ENCODE measurements at regions not wholly inside any gene's neighbourhood (a gene's known extent, or its start where the extent isn't known, plus 50 kb on each side); places are given as distances from the start of the nearest gene placed in this dataset.

- Histone ChIP-seq H3K36me3 (ENCODE audit: control insufficient read depth, insufficient read depth, low read length) (no peaks in the 10 kb centered on the region), H3K27me3 (replicated peaks; ENCODE audit: control insufficient read depth, insufficient read depth, low read length) (no peaks in the 10 kb centered on the region), H3K4me3 (replicated peaks; ENCODE audit: low read depth, low read length) (no peak overlapping the region)
- DNase-seq (ENCODE audit: extremely low read depth, insufficient read length), result no peak
- TF ChIP-seq CTCF (IDR thresholded peaks at IDR 0.05; ENCODE audit: insufficient read depth, low read length, poor library complexity, severe bottlenecking), result no peak
Observed at GRCh38 chr12:30378307-30378706, 317.4 kb downstream of the IPO8 start.

- no peak for DNase-seq (ENCODE audit: extremely low read depth, insufficient read length)
- Histone ChIP-seq H3K36me3 (ENCODE audit: control insufficient read depth, insufficient read depth, low read length) (no peaks in the 10 kb centered on the region), H3K4me3 (replicated peaks; ENCODE audit: low read depth, low read length) (no peak overlapping the region), H3K27me3 (replicated peaks; ENCODE audit: control insufficient read depth, insufficient read depth, low read length) (no peaks in the 10 kb centered on the region)
- no peak for TF ChIP-seq CTCF (IDR thresholded peaks at IDR 0.05; ENCODE audit: insufficient read depth, low read length, poor library complexity, severe bottlenecking)
Observed at GRCh38 chr12:30364822-30365221, 330.8 kb downstream of the IPO8 start.

GRCh38 chr12:30361145-30361544 is 334.5 kb downstream of the IPO8 start:
- H3K27me3 ChIP-seq (replicated peaks; ENCODE audit: control insufficient read depth, insufficient read depth, low read length), result no peaks in the 10 kb centered on the region
- no peak for DNase-seq (ENCODE audit: extremely low read depth, insufficient read length)
- no peak for TF ChIP-seq CTCF (IDR thresholded peaks at IDR 0.05; ENCODE audit: insufficient read depth, low read length, poor library complexity, severe bottlenecking)
- H3K36me3 ChIP-seq (ENCODE audit: control insufficient read depth, insufficient read depth, low read length), result no peaks in the 10 kb centered on the region
- no peak overlapping the region for H3K4me3 ChIP-seq (replicated peaks; ENCODE audit: low read depth, low read length)

- TF ChIP-seq CTCF (IDR thresholded peaks at IDR 0.05; ENCODE audit: insufficient read depth, low read length, poor library complexity, severe bottlenecking), result no peak
- H3K36me3 ChIP-seq (ENCODE audit: control insufficient read depth, insufficient read depth, low read length), result no peaks in the 10 kb centered on the region
- no peaks in the 10 kb centered on the region for H3K27me3 ChIP-seq (replicated peaks; ENCODE audit: control insufficient read depth, insufficient read depth, low read length)
- DNase-seq (ENCODE audit: extremely low read depth, insufficient read length), result no peak
- H3K4me3 ChIP-seq (replicated peaks; ENCODE audit: low read depth, low read length), result no peak overlapping the region
Observed at GRCh38 chr12:30358671-30359070, 337.0 kb downstream of the IPO8 start.

- H3K4me3 ChIP-seq (replicated peaks; ENCODE audit: low read depth, low read length), result no peak overlapping the region
- no peaks in the 10 kb centered on the region for H3K27me3 ChIP-seq (replicated peaks; ENCODE audit: control insufficient read depth, insufficient read depth, low read length)
- no peaks in the 10 kb centered on the region for H3K36me3 ChIP-seq (ENCODE audit: control insufficient read depth, insufficient read depth, low read length)
- no peak for DNase-seq (ENCODE audit: extremely low read depth, insufficient read length)
- no peak for TF ChIP-seq CTCF (IDR thresholded peaks at IDR 0.05; ENCODE audit: insufficient read depth, low read length, poor library complexity, severe bottlenecking)
Observed at GRCh38 chr12:30357766-30358490, 337.7 kb downstream of the IPO8 start.
